ENCODE measurements at regions not wholly inside any gene's neighbourhood (a gene's known extent, or its start where the extent isn't known, plus 50 kb on each side); places are given as distances from the start of the nearest gene placed in this dataset.

DNA sequence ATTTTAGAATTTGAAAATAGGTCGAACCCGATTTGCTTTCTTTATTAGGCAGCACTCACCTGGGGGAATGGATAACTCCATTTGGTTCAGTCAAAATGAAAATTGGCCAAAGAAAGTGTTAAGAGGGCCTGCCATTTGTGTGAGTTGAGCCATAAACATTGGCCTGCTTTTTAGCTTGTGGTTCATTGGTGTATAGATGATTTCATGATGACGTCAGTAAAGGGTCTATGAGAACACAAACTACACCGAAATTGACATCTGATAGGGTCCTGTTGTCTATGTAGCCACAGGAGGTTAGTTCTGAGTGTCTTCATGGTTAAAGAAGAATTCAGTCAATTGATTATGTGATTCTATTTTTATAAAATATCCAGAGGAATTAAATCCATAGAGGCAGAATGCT, 1001.5 kb upstream of the EEF2KMT start:
- TF ChIP-seq, protein P1, sequence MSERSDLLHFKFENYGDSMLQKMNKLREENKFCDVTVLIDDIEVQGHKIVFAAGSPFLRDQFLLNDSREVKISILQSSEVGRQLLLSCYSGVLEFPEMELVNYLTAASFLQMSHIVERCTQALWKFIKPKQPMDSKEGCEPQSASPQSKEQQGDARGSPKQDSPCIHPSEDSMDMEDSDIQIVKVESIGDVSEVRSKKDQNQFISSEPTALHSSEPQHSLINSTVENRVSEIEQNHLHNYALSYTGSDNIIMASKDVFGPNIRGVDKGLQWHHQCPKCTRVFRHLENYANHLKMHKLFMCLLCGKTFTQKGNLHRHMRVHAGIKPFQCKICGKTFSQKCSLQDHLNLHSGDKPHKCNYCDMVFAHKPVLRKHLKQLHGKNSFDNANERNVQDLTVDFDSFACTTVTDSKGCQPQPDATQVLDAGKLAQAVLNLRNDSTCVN (tag by site-specific recombination; optimal IDR thresholded peaks at IDR 0.05): no peak
- TF ChIP-seq, protein P2, sequence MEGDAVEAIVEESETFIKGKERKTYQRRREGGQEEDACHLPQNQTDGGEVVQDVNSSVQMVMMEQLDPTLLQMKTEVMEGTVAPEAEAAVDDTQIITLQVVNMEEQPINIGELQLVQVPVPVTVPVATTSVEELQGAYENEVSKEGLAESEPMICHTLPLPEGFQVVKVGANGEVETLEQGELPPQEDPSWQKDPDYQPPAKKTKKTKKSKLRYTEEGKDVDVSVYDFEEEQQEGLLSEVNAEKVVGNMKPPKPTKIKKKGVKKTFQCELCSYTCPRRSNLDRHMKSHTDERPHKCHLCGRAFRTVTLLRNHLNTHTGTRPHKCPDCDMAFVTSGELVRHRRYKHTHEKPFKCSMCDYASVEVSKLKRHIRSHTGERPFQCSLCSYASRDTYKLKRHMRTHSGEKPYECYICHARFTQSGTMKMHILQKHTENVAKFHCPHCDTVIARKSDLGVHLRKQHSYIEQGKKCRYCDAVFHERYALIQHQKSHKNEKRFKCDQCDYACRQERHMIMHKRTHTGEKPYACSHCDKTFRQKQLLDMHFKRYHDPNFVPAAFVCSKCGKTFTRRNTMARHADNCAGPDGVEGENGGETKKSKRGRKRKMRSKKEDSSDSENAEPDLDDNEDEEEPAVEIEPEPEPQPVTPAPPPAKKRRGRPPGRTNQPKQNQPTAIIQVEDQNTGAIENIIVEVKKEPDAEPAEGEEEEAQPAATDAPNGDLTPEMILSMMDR (tag by site-specific recombination; IDR thresholded peaks at IDR 0.05): no peak
- no peak for TF ChIP-seq ZNF133 (tag by site-specific recombination; IDR thresholded peaks at IDR 0.05)
- TF ChIP-seq, protein P3, sequence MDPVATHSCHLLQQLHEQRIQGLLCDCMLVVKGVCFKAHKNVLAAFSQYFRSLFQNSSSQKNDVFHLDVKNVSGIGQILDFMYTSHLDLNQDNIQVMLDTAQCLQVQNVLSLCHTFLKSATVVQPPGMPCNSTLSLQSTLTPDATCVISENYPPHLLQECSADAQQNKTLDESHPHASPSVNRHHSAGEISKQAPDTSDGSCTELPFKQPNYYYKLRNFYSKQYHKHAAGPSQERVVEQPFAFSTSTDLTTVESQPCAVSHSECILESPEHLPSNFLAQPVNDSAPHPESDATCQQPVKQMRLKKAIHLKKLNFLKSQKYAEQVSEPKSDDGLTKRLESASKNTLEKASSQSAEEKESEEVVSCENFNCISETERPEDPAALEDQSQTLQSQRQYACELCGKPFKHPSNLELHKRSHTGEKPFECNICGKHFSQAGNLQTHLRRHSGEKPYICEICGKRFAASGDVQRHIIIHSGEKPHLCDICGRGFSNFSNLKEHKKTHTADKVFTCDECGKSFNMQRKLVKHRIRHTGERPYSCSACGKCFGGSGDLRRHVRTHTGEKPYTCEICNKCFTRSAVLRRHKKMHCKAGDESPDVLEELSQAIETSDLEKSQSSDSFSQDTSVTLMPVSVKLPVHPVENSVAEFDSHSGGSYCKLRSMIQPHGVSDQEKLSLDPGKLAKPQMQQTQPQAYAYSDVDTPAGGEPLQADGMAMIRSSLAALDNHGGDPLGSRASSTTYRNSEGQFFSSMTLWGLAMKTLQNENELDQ (tag by site-specific recombination; IDR thresholded peaks at IDR 0.05; ENCODE audit: low read depth): no peak
- TF ChIP-seq ZNF121 (tag by site-specific recombination; IDR thresholded peaks at IDR 0.05): no peak
- TF ChIP-seq, protein P4, sequence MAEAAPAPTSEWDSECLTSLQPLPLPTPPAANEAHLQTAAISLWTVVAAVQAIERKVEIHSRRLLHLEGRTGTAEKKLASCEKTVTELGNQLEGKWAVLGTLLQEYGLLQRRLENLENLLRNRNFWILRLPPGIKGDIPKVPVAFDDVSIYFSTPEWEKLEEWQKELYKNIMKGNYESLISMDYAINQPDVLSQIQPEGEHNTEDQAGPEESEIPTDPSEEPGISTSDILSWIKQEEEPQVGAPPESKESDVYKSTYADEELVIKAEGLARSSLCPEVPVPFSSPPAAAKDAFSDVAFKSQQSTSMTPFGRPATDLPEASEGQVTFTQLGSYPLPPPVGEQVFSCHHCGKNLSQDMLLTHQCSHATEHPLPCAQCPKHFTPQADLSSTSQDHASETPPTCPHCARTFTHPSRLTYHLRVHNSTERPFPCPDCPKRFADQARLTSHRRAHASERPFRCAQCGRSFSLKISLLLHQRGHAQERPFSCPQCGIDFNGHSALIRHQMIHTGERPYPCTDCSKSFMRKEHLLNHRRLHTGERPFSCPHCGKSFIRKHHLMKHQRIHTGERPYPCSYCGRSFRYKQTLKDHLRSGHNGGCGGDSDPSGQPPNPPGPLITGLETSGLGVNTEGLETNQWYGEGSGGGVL (tag by site-specific recombination; IDR thresholded peaks at IDR 0.05): no peak

Data from HEK293 (cell line).